ENCODE measurements at regions not wholly inside any gene's neighbourhood (a gene's known extent, or its start where the extent isn't known, plus 50 kb on each side); places are given as distances from the start of the nearest gene placed in this dataset.

DNA sequence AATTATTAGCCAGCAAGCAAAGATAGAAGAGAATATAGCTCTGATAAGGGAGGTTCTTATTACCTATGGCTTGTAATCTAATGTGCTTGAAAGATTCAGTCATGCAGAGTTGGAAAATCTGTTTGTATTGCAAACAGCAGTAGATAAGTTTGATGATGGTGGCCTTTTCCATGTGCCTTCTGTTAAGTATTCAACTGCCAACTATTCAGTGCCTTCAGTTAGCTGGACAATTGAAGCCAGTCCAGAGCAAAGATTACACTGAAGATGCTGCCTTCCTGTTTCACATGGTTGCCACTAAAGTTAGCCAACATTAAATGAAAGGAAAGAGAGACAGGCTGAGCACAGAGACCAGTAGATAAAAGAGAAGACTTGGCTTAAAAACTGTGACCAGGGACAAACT, 92.7 kb upstream of the SLC38A2 start:
- CTCF ChIA-PET, result no interaction called here
- Histone ChIP-seq H3K9ac (ENCODE audit: low read length) (no peak overlapping the region), H3K79me2 (ENCODE audit: insufficient read depth, low read length) (peaks cover 2% of the 10 kb centered on the region; the same call in 1 of the 2 replicates), H3K9me2 (ENCODE audit: insufficient read depth) (no peaks in the 10 kb centered on the region), H3K27ac (ENCODE audit: low read depth, low read length) (no peak overlapping the region), H2AFZ (ENCODE audit: low read depth, low read length, poor library complexity, severe bottlenecking) (no peak overlapping the region), H3K4me3 (replicated peaks in 1 of 2; ENCODE audit: low read depth in 1 of 2, low read length in 2 of 2) (no peak overlapping the region), H3K4me2 (ENCODE audit: low read length) (no peak overlapping the region), H3K27me3 (ENCODE audit: insufficient read depth, low read length) (no peaks in the 10 kb centered on the region), H4K20me1 (ENCODE audit: insufficient read depth) (no peaks in the 10 kb centered on the region), H3K4me1 (ENCODE audit: control insufficient read depth in 1 of 2, insufficient read depth in 2 of 2, low read length in 2 of 2) (peaks cover 49 to 67% of the 10 kb centered on the region in 2 experiments), H3K9me3 (ENCODE audit: control insufficient read depth in 1 of 2, insufficient read depth in 1 of 2, low read depth in 1 of 2, low read length in 2 of 2) (no peaks in the 10 kb centered on the region), H3K36me3 (ENCODE audit: control insufficient read depth in 1 of 2, insufficient read depth in 2 of 2, low read length in 2 of 2) (peaks cover 0 to 12% of the 10 kb centered on the region in 2 experiments; a peak in 1 of 4 replicates)
- ATAC-seq (no peak), DNase-seq (ENCODE audit: low read depth, low spot score) (no peak)
- no TSS peak for BruUV-seq (replicated peaks)
- POLR2A ChIA-PET, result no interaction called here
- TF ChIP-seq ZFX (IDR thresholded peaks at IDR 0.05), result no peak
- no peak for TF ChIP-seq SIN3A (IDR thresholded peaks at IDR 0.05; ENCODE audit: low read depth)
- no peak for TF ChIP-seq SRF (IDR thresholded peaks at IDR 0.05; ENCODE audit: low read depth)
- no peak for TF ChIP-seq ZNF274 (IDR thresholded peaks at IDR 0.05; ENCODE audit: low read depth, low read length)
- no peak for TF ChIP-seq ELF1 (IDR thresholded peaks at IDR 0.05; ENCODE audit: borderline replicate concordance, low read depth)
- no peak for TF ChIP-seq RAD21 (IDR thresholded peaks at IDR 0.05; ENCODE audit: low read depth)
- no peak for TF ChIP-seq SP1 (IDR thresholded peaks at IDR 0.05; ENCODE audit: low read depth)
- TF ChIP-seq POLR2A (IDR thresholded peaks at IDR 0.05; ENCODE audit: borderline replicate concordance, extremely low read depth, insufficient read depth, insufficient read length), result no peak
- no peak for TF ChIP-seq TCF7L2 (IDR thresholded peaks at IDR 0.05; ENCODE audit: borderline replicate concordance, extremely low read depth, insufficient read depth, insufficient read length)
- no peak for TF ChIP-seq CBX3 (IDR thresholded peaks at IDR 0.05; ENCODE audit: low read depth)
- TF ChIP-seq, protein P1, sequence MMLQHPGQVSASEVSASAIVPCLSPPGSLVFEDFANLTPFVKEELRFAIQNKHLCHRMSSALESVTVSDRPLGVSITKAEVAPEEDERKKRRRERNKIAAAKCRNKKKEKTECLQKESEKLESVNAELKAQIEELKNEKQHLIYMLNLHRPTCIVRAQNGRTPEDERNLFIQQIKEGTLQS (IDR thresholded peaks at IDR 0.05), result no peak
- TF ChIP-seq, protein P2, sequence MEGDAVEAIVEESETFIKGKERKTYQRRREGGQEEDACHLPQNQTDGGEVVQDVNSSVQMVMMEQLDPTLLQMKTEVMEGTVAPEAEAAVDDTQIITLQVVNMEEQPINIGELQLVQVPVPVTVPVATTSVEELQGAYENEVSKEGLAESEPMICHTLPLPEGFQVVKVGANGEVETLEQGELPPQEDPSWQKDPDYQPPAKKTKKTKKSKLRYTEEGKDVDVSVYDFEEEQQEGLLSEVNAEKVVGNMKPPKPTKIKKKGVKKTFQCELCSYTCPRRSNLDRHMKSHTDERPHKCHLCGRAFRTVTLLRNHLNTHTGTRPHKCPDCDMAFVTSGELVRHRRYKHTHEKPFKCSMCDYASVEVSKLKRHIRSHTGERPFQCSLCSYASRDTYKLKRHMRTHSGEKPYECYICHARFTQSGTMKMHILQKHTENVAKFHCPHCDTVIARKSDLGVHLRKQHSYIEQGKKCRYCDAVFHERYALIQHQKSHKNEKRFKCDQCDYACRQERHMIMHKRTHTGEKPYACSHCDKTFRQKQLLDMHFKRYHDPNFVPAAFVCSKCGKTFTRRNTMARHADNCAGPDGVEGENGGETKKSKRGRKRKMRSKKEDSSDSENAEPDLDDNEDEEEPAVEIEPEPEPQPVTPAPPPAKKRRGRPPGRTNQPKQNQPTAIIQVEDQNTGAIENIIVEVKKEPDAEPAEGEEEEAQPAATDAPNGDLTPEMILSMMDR (IDR thresholded peaks at IDR 0.05 in 2 of 3, conservative IDR thresholded peaks at IDR 0.05 in 1 of 3; ENCODE audit: borderline replicate concordance in 1 of 3, insufficient read depth in 1 of 3, low read depth in 2 of 3, low read length in 2 of 3), result no peak
- no peak for TF ChIP-seq POLR2AphosphoS5 (IDR thresholded peaks at IDR 0.05; ENCODE audit: low read depth, low read length)
- TF ChIP-seq CEBPB (IDR thresholded peaks at IDR 0.05; ENCODE audit: low read depth), result no peak
- TF ChIP-seq EZH2phosphoT487 (IDR thresholded peaks at IDR 0.05; ENCODE audit: borderline replicate concordance), result no peak
- TF ChIP-seq, protein P3, sequence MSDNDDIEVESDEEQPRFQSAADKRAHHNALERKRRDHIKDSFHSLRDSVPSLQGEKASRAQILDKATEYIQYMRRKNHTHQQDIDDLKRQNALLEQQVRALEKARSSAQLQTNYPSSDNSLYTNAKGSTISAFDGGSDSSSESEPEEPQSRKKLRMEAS (IDR thresholded peaks at IDR 0.05), result no peak
- no peak for TF ChIP-seq FOSL1 (IDR thresholded peaks at IDR 0.05; ENCODE audit: low read depth)
- RAD21 ChIA-PET (ENCODE audit: low non-redundant PET in 1 of 2, low total read pairs in 2 of 2, uncharacterized antibody in 2 of 2, unreplicated experiment in 2 of 2), result no interaction called here
- intact Hi-C loops (cut with micrococcal nuclease), result loop anchor here (10.0 kb wide), 1 partner anchor 559 kb away; no protein-coding TSS in a partner anchor

Measured in HCT116 (cell line).